Natural killer cell (primary cell): ENCODE measurements at regions not wholly inside any gene's neighbourhood (a gene's known extent, or its start where the extent isn't known, plus 50 kb on each side); places are given as distances from the start of the nearest gene placed in this dataset.

ENCODE experiments used
- ATAC-seq, 3 donors: fragments of 150-1000 bp in 2 of 3; fragments of 200-7000 bp in 1 of 3; cut with Tn5 transposase; 1 replicate in 1 of 3; 2 replicates in 2 of 3; pipeline ENCODE4 v1.10.0; 2021; ENCODE audit warnings: mild to moderate bottlenecking in 2 of 3, moderate library complexity in 2 of 3
- DNase-seq, 2 donors: peaks; one replicate each; pipeline versions ENCODE4 v3.0.0 to v3.0.0-alpha.2; 2013 to 2021; ENCODE audit warnings: mixed read lengths in 1 of 2
- H3K27ac ChIP-seq: one replicate; pipeline ENCODE4 v1.5.1; 2013; ENCODE audit warnings: mild to moderate bottlenecking, low read length
- H3K27me3 ChIP-seq: one replicate; pipeline ENCODE4 v1.6.1; 2013; ENCODE audit warnings: low read length; ENCODE audit not compliant: control insufficient read depth, insufficient read depth
- H3K36me3 ChIP-seq: one replicate; pipeline ENCODE4 v1.6.1; 2013; ENCODE audit warnings: low read length; ENCODE audit not compliant: control insufficient read depth, insufficient read depth
- H3K4me1 ChIP-seq: one replicate; pipeline ENCODE4 v1.6.1; 2013; ENCODE audit warnings: low read length; ENCODE audit not compliant: control insufficient read depth, insufficient read depth
- H3K4me3 ChIP-seq: one replicate; pipeline ENCODE4 v1.5.1; 2013; ENCODE audit warnings: low read length
- H3K9me3 ChIP-seq: one replicate; pipeline ENCODE4 v1.6.1; 2013; ENCODE audit warnings: low read length; ENCODE audit not compliant: control insufficient read depth, insufficient read depth
- H3K27ac Mint-ChIP-seq, 2 donors: one replicate each; pipeline ENCODE4 v1.8.0; 2022; ENCODE audit warnings: mild to moderate bottlenecking in 2 of 2, mixed read lengths in 2 of 2, moderate library complexity in 1 of 2
- H3K27me3 Mint-ChIP-seq, 2 donors: one replicate each; pipeline ENCODE4 v1.8.0; 2022; ENCODE audit warnings: low read depth in 2 of 2, mixed read lengths in 2 of 2
- H3K36me3 Mint-ChIP-seq: one replicate; pipeline ENCODE4 v1.8.0; 2022; ENCODE audit warnings: mixed read lengths
- H3K4me1 Mint-ChIP-seq, 2 donors: one replicate each; pipeline ENCODE4 v1.8.0; 2022; ENCODE audit warnings: mixed read lengths in 2 of 2
- H3K4me3 Mint-ChIP-seq: one replicate; pipeline ENCODE4 v1.8.0; 2022; ENCODE audit warnings: mild to moderate bottlenecking, moderate library complexity, mixed read lengths
- H3K9me3 Mint-ChIP-seq, 2 donors: one replicate each; pipeline ENCODE4 v1.8.0; 2022; ENCODE audit warnings: mixed read lengths in 2 of 2
- WGBS: methylation state at CpG from one replicate; pipeline ENCODE4 v1.1.7; 2013; ENCODE audit warnings: missing lambda C conversion rate; ENCODE audit not compliant: insufficient coverage; 5-methylcytosine and 5-hydroxymethylcytosine counted together
- intact Hi-C: fragments of 100-400 bp; cut with micrococcal nuclease; formaldehyde crosslinking; loops from one replicate; pipeline ENCODE4 v1.14.2; 2022
- TF ChIP-seq, protein P1 (sequence below): fragments of 200-600 bp; IDR thresholded peaks from one replicate; pipeline ENCODE4 v1.8.0; 2022; ENCODE audit warnings: antibody characterized with exemption

DNA sequence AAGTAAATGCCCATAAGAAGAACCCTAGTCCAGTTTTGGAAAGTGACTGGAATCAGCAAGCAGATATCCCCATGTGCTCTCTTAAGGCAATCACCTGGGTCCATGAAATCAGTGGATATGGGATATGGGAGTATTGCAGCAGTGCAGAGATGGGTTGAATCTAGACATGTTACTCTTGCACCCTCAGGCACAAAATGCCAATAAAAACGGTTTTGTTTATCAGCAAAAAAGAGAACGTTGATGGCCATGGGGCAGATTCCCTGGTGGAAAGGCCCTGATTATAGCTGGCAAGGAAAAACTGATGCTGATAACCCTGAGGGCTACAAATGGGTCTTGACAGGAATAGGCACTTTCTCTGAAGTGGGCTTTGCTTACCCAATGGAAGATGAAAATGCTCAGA lies 380.2 kb upstream of the SEMA6D start:
- TF ChIP-seq, protein P1, sequence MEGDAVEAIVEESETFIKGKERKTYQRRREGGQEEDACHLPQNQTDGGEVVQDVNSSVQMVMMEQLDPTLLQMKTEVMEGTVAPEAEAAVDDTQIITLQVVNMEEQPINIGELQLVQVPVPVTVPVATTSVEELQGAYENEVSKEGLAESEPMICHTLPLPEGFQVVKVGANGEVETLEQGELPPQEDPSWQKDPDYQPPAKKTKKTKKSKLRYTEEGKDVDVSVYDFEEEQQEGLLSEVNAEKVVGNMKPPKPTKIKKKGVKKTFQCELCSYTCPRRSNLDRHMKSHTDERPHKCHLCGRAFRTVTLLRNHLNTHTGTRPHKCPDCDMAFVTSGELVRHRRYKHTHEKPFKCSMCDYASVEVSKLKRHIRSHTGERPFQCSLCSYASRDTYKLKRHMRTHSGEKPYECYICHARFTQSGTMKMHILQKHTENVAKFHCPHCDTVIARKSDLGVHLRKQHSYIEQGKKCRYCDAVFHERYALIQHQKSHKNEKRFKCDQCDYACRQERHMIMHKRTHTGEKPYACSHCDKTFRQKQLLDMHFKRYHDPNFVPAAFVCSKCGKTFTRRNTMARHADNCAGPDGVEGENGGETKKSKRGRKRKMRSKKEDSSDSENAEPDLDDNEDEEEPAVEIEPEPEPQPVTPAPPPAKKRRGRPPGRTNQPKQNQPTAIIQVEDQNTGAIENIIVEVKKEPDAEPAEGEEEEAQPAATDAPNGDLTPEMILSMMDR, result no peak
- WGBS, result 77% methylated on average over 2 of the region's 2 CpGs
- H3K27me3 ChIP-seq, result no peaks in the 10 kb centered on the region
- Mint-ChIP-seq H3K36me3 (no peaks in the 10 kb centered on the region), H3K9me3 (peaks cover 2 to 11% of the 10 kb centered on the region in 2 donors), H3K4me1 (no peaks in the 10 kb centered on the region), H3K27me3 (no peaks in the 10 kb centered on the region), H3K27ac (no peak overlapping the region), H3K4me3 (no peak overlapping the region)
- ATAC-seq (no peak), DNase-seq (no peak)
- no peak overlapping the region for H3K27ac ChIP-seq
- H3K9me3 ChIP-seq, result no peaks in the 10 kb centered on the region
- no peaks in the 10 kb centered on the region for H3K4me1 ChIP-seq
- H3K4me3 ChIP-seq, result no peak overlapping the region
- intact Hi-C loops, result no loop called here
- H3K36me3 ChIP-seq, result no peaks in the 10 kb centered on the region

DNA sequence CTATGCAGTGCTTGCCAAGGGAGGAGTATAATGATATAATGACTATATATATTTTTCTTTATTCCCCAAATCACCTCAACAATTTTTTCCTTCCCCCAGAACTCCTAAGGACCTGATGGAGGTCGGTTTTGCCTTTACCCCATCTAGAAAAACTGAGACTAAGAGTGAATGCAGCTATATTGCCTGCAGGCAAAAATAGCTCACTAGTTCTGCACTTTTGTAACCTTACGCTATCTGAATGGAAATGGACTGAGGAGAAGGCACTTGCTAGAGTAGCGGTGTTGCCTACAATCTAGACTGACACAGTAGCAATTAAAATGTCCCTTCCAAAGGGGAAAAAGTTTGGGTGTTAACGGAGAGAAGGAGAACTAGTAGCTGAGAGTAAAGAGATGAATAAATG lies 379.5 kb upstream of the SEMA6D start:
- DNase-seq (no peak), ATAC-seq (no peak)
- intact Hi-C loops, result no loop called here
- Histone ChIP-seq H3K4me1 (no peaks in the 10 kb centered on the region), H3K4me3 (no peak overlapping the region), H3K27ac (no peak overlapping the region), H3K27me3 (no peaks in the 10 kb centered on the region), H3K9me3 (no peaks in the 10 kb centered on the region), H3K36me3 (no peaks in the 10 kb centered on the region)
- Mint-ChIP-seq H3K9me3 (peaks cover 2 to 11% of the 10 kb centered on the region in 2 donors), H3K4me1 (no peaks in the 10 kb centered on the region), H3K36me3 (no peaks in the 10 kb centered on the region), H3K27me3 (no peaks in the 10 kb centered on the region), H3K27ac (no peak overlapping the region), H3K4me3 (no peak overlapping the region)
- 69% methylated on average over 3 of the region's 4 CpGs for WGBS
- TF ChIP-seq, protein P1, result no peak

DNA sequence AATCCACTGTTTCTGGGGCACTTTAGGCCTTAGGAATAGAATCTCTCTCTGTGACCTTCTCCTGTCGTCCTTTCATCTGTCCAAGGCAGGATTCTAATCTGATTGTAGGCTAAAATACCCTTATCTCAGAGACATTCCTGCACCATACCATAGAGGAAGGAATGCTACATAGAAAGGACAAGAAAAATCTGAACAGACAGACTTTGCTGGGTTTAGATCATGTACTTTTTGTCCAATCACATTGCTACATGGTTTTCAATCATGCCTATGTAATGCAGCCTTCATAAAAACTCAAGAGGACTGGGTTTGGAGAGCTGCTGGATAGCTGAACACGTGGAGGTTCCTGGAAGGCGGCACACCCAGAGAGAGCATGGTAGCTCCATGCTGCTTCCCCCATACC lies 378.5 kb upstream of the SEMA6D start:
- TF ChIP-seq, protein P1, result no peak
- H3K27ac ChIP-seq, result no peak overlapping the region
- H3K4me3 ChIP-seq, result no peak overlapping the region
- H3K4me1 Mint-ChIP-seq, result no peaks in the 10 kb centered on the region
- H3K9me3 ChIP-seq, result no peaks in the 10 kb centered on the region
- H3K36me3 ChIP-seq, result no peaks in the 10 kb centered on the region
- H3K36me3 Mint-ChIP-seq, result no peaks in the 10 kb centered on the region
- WGBS, result 83% methylated on average over 3 of the region's 3 CpGs
- DNase-seq (no peak), ATAC-seq (no peak)
- H3K4me3 Mint-ChIP-seq, result no peak overlapping the region
- no peak overlapping the region for H3K27ac Mint-ChIP-seq
- H3K4me1 ChIP-seq, result no peaks in the 10 kb centered on the region
- peaks cover 2 to 11% of the 10 kb centered on the region in 2 donors for H3K9me3 Mint-ChIP-seq
- intact Hi-C loops, result no loop called here
- no peaks in the 10 kb centered on the region for H3K27me3 Mint-ChIP-seq
- H3K27me3 ChIP-seq, result no peaks in the 10 kb centered on the region

DNA sequence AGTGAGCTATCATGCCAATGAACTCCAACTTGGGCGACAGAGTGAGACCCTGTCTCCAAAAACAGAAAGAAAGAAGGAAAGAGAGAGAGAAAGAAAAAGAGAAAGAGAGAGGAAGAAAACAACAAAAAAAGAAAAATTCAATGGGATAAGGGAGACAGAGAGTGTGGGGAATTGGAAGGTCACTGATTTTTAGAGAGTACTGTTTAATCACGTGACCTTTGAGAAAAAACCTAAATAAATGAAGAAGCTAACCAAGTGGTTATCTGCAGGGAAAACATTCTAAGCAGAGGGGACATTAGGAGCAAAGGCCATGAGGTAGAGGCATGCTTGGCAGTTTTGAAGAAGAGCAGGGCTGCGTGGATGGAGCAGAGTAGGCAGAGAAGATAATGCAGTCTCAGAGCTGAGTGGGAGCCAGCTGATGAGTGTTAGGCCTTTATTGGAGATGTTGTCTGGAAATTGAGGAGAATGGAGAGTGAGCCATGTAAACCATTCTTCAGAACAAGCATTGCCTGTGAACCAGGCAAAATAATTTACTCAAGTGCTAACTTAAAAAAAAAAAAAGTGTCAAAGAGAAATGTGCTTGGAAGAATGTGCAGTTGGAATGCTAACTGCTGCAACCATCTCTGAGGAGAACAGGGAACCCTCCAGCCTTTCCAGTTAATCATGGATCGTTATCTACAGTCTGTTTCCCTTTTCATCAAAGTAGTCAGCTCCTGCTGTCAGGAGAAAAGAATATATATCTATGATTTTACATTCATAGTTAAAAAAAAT lies 377.3 kb upstream of the SEMA6D start:
- Mint-ChIP-seq H3K36me3 (no peaks in the 10 kb centered on the region), H3K4me1 (no peaks in the 10 kb centered on the region), H3K27me3 (no peaks in the 10 kb centered on the region), H3K9me3 (peaks cover 2 to 8% of the 10 kb centered on the region in 2 donors), H3K4me3 (no peak overlapping the region), H3K27ac (no peak overlapping the region)
- no peaks in the 10 kb centered on the region for H3K9me3 ChIP-seq
- WGBS, result 82% methylated on average over 3 of the region's 4 CpGs
- H3K27ac ChIP-seq, result no peak overlapping the region
- DNase-seq (no peak), ATAC-seq (no peak)
- intact Hi-C loops, result no loop called here
- no peaks in the 10 kb centered on the region for H3K36me3 ChIP-seq
- no peak overlapping the region for H3K4me3 ChIP-seq
- TF ChIP-seq, protein P1, result no peak
- H3K4me1 ChIP-seq, result no peaks in the 10 kb centered on the region
- no peaks in the 10 kb centered on the region for H3K27me3 ChIP-seq
